HCT116 (cell line): ENCODE measurements at regions not wholly inside any gene's neighbourhood (a gene's known extent, or its start where the extent isn't known, plus 50 kb on each side); places are given as distances from the start of the nearest gene placed in this dataset.

Source experiments
- ELF1 ChIP-seq: IDR thresholded peaks from 2 replicates; pipeline ENCODE4 v1.6.1; 2012; ENCODE audit warnings: low read depth, borderline replicate concordance
- TF ChIP-seq, protein P1 (sequence below), 3 experiments: fragments of 200-600 bp in 1 of 3; sonication (generic) in 1 of 3; IDR thresholded peaks in 2 of 3; conservative IDR thresholded peaks in 1 of 3; 2 replicates each; pipeline ENCODE4 v1.5.1; 2012 to 2017; ENCODE audit warnings: low read depth in 2 of 3, low read length in 2 of 3, antibody characterized with exemption in 1 of 3, borderline replicate concordance in 1 of 3, control low read depth in 1 of 3, mild to moderate bottlenecking in 1 of 3, mixed read lengths in 1 of 3, mixed run types in 1 of 3, moderate library complexity in 1 of 3; ENCODE audit not compliant: insufficient read depth in 1 of 3

- TF ChIP-seq, protein P1, sequence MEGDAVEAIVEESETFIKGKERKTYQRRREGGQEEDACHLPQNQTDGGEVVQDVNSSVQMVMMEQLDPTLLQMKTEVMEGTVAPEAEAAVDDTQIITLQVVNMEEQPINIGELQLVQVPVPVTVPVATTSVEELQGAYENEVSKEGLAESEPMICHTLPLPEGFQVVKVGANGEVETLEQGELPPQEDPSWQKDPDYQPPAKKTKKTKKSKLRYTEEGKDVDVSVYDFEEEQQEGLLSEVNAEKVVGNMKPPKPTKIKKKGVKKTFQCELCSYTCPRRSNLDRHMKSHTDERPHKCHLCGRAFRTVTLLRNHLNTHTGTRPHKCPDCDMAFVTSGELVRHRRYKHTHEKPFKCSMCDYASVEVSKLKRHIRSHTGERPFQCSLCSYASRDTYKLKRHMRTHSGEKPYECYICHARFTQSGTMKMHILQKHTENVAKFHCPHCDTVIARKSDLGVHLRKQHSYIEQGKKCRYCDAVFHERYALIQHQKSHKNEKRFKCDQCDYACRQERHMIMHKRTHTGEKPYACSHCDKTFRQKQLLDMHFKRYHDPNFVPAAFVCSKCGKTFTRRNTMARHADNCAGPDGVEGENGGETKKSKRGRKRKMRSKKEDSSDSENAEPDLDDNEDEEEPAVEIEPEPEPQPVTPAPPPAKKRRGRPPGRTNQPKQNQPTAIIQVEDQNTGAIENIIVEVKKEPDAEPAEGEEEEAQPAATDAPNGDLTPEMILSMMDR (IDR thresholded peaks at IDR 0.05 in 2 of 3, conservative IDR thresholded peaks at IDR 0.05 in 1 of 3; ENCODE audit: borderline replicate concordance in 1 of 3, insufficient read depth in 1 of 3, low read depth in 2 of 3, low read length in 2 of 3) = no peak
- TF ChIP-seq ELF1 = no peak
Measured at GRCh38 chr2:9123069-9123468, 83.5 kb upstream of the ASAP2 start.
